Testis (tissue), 2 donors: ENCODE measurements at regions not wholly inside any gene's neighbourhood (a gene's known extent, or its start where the extent isn't known, plus 50 kb on each side); places are given as distances from the start of the nearest gene placed in this dataset.

Experiments
- DNase-seq: peaks from one replicate; pipeline ENCODE4 v3.0.0-alpha.2; 2019
- H3K27ac ChIP-seq, 2 donors: fragments of 200-600 bp; sonication (generic); one replicate each; pipeline ENCODE4 v1.5.1; 2019
- H3K27me3 ChIP-seq: fragments of 200-600 bp; sonication (generic); one replicate; pipeline ENCODE4 v1.5.1; 2019
- H3K36me3 ChIP-seq: fragments of 200-600 bp; sonication (generic); one replicate; pipeline ENCODE4 v1.5.1; 2017; ENCODE audit warnings: low read depth; ENCODE audit errors: missing control alignments
- H3K4me1 ChIP-seq: fragments of 200-600 bp; sonication (generic); one replicate; pipeline ENCODE4 v1.5.1; 2019
- H3K4me3 ChIP-seq, 2 donors: fragments of 200-600 bp; sonication (generic); one replicate each; pipeline ENCODE4 v1.5.1; 2017 to 2019
- H3K9me3 ChIP-seq: fragments of 200-600 bp; sonication (generic); one replicate; pipeline ENCODE4 v1.5.1; 2017
- POLR2A ChIP-seq: fragments of 450-650 bp; IDR thresholded peaks from one replicate; pipeline ENCODE4 v1.6.1; 2017; ENCODE audit warnings: antibody characterized with exemption, mild to moderate bottlenecking, moderate library complexity
- WGBS, 2 donors: methylation state at CpG; one replicate each; pipeline ENCODE4 v1.1.5; 2018; 5-methylcytosine and 5-hydroxymethylcytosine counted together
- intact Hi-C: fragments of 100-400 bp; cut with DNase I; formaldehyde crosslinking; loops from one replicate; pipeline ENCODE4 v1.15.1; 2023; ENCODE audit warnings: low total_unique reads
- TF ChIP-seq, protein P1 (sequence below), 3 experiments: fragments of 450-650 bp in 2 of 3; fragments of 200-600 bp in 1 of 3; sonication (generic) in 1 of 3; IDR thresholded peaks; one replicate each; pipeline ENCODE4 v1.5.1; 2016 to 2019; ENCODE audit warnings: antibody characterized with exemption in 3 of 3, mild to moderate bottlenecking in 2 of 3, moderate library complexity in 1 of 3

DNA sequence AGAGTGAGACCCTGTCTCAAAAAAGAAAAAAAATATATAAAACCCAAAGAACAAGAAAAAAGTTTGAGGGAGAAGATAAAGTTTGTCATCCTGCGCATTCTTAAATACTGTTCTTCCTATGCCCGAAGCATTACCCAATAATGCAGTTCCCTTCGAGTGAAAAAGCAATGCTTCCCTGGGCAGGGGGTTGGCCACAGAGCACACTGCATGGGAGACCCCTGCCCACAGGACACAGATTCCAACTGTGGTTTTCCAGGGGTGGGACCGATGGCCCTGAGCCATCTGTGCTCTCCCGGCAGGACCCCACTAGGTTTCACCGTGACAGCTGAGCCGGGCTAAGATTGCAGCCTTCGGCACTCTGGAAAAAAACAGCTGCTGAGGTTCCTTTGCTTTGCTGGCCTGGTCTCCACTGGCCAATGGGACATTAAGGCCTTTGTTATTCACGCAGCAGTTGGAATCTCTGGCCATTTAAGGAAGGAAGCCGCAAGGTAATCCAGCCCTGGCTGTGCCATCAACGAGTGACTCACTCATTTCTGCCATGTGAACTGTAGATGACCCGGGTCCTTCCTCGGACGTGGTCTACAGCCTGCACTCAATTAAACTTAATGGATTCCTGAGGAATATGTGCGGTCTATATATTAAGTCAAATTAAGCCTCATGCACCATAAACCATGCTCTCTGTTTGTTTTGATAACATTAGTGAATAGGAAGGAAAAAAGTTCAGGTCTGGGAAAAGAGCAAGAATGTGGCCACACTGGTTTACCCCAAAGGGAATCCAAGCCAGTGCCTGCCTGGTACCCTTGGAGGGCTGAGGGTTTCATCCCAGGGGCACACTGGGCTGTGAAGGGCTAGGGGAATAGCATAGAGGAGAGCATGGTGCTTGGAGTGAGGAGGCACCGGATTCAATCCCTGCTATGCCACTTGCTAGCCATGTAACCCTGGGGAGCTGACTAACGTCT is 163.2 kb downstream of the ZBTB18 start:
- WGBS, 2 donors, result 61 to 68% methylated on average over 16 to 17 of the region's 17 CpGs
- TF ChIP-seq POLR2A, result no peak
- TF ChIP-seq, protein P1, sequence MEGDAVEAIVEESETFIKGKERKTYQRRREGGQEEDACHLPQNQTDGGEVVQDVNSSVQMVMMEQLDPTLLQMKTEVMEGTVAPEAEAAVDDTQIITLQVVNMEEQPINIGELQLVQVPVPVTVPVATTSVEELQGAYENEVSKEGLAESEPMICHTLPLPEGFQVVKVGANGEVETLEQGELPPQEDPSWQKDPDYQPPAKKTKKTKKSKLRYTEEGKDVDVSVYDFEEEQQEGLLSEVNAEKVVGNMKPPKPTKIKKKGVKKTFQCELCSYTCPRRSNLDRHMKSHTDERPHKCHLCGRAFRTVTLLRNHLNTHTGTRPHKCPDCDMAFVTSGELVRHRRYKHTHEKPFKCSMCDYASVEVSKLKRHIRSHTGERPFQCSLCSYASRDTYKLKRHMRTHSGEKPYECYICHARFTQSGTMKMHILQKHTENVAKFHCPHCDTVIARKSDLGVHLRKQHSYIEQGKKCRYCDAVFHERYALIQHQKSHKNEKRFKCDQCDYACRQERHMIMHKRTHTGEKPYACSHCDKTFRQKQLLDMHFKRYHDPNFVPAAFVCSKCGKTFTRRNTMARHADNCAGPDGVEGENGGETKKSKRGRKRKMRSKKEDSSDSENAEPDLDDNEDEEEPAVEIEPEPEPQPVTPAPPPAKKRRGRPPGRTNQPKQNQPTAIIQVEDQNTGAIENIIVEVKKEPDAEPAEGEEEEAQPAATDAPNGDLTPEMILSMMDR (IDR thresholded peaks at IDR 0.05), result no peak
- intact Hi-C loops, result no loop called here
- Histone ChIP-seq H3K36me3 (no peaks in the 10 kb centered on the region), H3K27me3 (no peaks in the 10 kb centered on the region), H3K9me3 (no peaks in the 10 kb centered on the region), H3K4me3 (no peak overlapping the region), H3K27ac (no peak overlapping the region), H3K4me1 (no peaks in the 10 kb centered on the region)
- DNase-seq, result no peak

DNA sequence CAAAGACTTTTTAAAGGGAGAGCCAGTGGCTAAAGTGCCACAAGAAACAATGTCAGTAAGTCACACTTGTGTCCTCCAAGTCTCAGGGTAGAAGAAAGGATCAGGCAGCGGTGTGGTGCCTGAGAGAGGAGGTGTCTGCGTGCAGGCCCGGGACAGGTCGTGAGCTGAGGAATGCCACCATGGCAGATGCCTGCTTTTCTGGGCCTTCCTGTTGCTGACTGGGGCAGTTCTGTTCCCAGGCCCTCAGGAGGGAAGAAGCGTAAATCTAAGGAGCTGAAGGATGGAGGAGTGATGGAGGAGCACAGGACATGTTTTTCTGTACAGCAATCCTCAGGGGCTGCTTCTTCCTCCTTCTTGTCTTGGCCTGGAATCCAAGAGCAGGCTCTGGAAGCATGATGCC is 165.8 kb downstream of the ZBTB18 start:
- no peak overlapping the region for H3K27ac ChIP-seq
- 96 to 98% methylated on average over 5 of the region's 5 CpGs for WGBS, 2 donors
- no peaks in the 10 kb centered on the region for H3K4me1 ChIP-seq
- H3K27me3 ChIP-seq, result no peaks in the 10 kb centered on the region
- H3K4me3 ChIP-seq, result no peak overlapping the region
- DNase-seq, result no peak
- TF ChIP-seq, protein P1 (IDR thresholded peaks at IDR 0.05), result no peak
- TF ChIP-seq POLR2A, result no peak
- no peaks in the 10 kb centered on the region for H3K9me3 ChIP-seq
- intact Hi-C loops, result no loop called here
- H3K36me3 ChIP-seq, result no peaks in the 10 kb centered on the region

DNA sequence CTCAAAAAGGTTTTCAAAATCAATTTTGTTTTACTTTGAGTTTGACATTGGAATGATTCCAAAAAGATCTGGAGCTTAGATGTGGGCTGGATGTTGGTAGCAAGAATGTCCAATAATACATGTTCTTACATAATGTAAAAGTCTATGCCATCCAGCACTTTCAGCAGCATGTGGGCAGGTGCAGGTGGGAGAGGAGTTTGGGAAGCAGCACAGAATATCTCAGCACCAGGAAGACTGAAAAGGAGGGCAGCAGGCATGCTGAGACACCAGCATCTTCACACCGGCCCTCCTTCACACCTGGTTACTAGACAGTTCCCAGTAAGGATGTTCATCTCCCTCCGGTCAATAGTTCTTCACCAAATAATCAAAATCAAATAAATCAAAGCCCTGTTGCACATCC is 166.6 kb downstream of the ZBTB18 start:
- H3K27me3 ChIP-seq, result no peaks in the 10 kb centered on the region
- no peak overlapping the region for H3K27ac ChIP-seq
- no peak for DNase-seq
- H3K4me1 ChIP-seq, result no peaks in the 10 kb centered on the region
- no peaks in the 10 kb centered on the region for H3K36me3 ChIP-seq
- 95% methylated on average over 2 of the region's 2 CpGs for WGBS, 2 donors
- TF ChIP-seq, protein P1 (IDR thresholded peaks at IDR 0.05), result no peak
- no peak for TF ChIP-seq POLR2A
- H3K4me3 ChIP-seq, result no peak overlapping the region
- no peaks in the 10 kb centered on the region for H3K9me3 ChIP-seq
- intact Hi-C loops, result no loop called here

DNA sequence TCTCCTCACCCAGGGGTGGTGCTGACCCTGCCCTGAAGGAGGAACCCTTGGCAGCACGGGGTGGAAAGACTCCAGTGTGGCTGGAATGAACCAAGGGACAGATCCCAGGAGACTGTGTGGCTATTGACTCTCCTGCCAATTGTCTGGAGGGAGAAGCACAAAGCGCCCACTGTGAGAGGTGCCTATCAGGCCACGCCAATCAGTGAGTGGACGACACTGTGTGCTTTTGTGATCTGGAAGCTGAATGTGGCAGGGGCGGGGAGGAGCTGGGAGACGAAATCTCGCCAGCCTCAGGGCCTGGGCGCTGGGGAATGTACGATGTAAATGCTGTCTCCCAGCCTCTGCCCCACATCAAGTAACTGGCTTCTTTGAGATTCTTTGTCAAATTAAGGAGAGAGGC is 167.1 kb downstream of the ZBTB18 start:
- H3K9me3 ChIP-seq, result no peaks in the 10 kb centered on the region
- no peaks in the 10 kb centered on the region for H3K36me3 ChIP-seq
- H3K27me3 ChIP-seq, result no peaks in the 10 kb centered on the region
- DNase-seq, result no peak
- H3K27ac ChIP-seq, result no peak overlapping the region
- H3K4me1 ChIP-seq, result no peaks in the 10 kb centered on the region
- TF ChIP-seq, protein P1 (IDR thresholded peaks at IDR 0.05), result no peak
- TF ChIP-seq POLR2A, result no peak
- no peak overlapping the region for H3K4me3 ChIP-seq
- 83 to 99% methylated on average over 8 to 9 of the region's 9 CpGs for WGBS, 2 donors
- intact Hi-C loops, result no loop called here

DNA sequence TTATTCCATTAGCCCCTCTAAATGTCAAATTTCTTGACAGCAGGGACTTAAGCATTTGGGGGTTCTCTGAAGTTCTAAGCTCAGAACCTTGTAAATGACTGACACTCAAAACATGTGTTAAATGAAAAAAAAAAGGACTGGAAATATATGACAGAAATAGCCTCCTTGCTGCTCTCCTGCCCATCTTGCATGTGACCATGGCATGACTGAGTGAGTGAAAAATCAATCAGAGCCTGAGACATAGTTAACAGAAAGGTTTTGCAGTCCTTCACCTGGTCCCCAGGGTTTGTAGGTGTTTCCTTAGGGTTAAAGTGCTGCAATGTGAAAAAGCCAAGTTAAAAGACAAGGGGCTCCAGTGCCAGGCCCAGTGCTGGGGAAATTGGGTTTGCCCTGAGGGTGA is 168.1 kb downstream of the ZBTB18 start:
- TF ChIP-seq POLR2A, result no peak
- TF ChIP-seq, protein P1 (IDR thresholded peaks at IDR 0.05), result no peak
- Histone ChIP-seq H3K9me3 (no peaks in the 10 kb centered on the region), H3K4me1 (no peaks in the 10 kb centered on the region), H3K36me3 (no peaks in the 10 kb centered on the region), H3K4me3 (no peak overlapping the region), H3K27me3 (no peaks in the 10 kb centered on the region), H3K27ac (no peak overlapping the region)
- intact Hi-C loops, result no loop called here
- DNase-seq, result no peak
